Ishikawa (cell line): ENCODE measurements at regions not wholly inside any gene's neighbourhood (a gene's known extent, or its start where the extent isn't known, plus 50 kb on each side); places are given as distances from the start of the nearest gene placed in this dataset.

Experiments
- CEBPB ChIP-seq: IDR thresholded peaks from 2 replicates; pipeline ENCODE4 v1.6.1; 2012
- CREB1 ChIP-seq: IDR thresholded peaks from 2 replicates; pipeline ENCODE4 v1.6.1; 2012; ENCODE audit warnings: low read depth
- EGR1 ChIP-seq: IDR thresholded peaks from 2 replicates; pipeline ENCODE4 v1.6.1; 2012
- EP300 ChIP-seq: IDR thresholded peaks from 2 replicates; pipeline ENCODE4 v1.6.1; 2012; ENCODE audit warnings: borderline replicate concordance
- FOXM1 ChIP-seq: IDR thresholded peaks from 2 replicates; pipeline ENCODE4 v1.6.1; 2012; ENCODE audit warnings: low read depth, borderline replicate concordance
- MAX ChIP-seq: IDR thresholded peaks from 2 replicates; pipeline ENCODE4 v1.6.1; 2012
- NFIC ChIP-seq: IDR thresholded peaks from 2 replicates; pipeline ENCODE4 v1.6.1; 2012
- RAD21 ChIP-seq: IDR thresholded peaks from 2 replicates; pipeline ENCODE4 v1.6.1; 2012; ENCODE audit warnings: low read depth
- REST ChIP-seq: IDR thresholded peaks from 2 replicates; pipeline ENCODE4 v1.6.1; 2012; ENCODE audit warnings: low read depth, mild to moderate bottlenecking
- TAF1 ChIP-seq: IDR thresholded peaks from 2 replicates; pipeline ENCODE4 v1.6.1; 2012; ENCODE audit warnings: low read depth, mild to moderate bottlenecking
- TCF12 ChIP-seq: IDR thresholded peaks from 2 replicates; pipeline ENCODE4 v1.6.1; 2012; ENCODE audit warnings: low read depth
- TEAD4 ChIP-seq: IDR thresholded peaks from 2 replicates; pipeline ENCODE4 v1.6.1; 2012
- YY1 ChIP-seq: IDR thresholded peaks from 2 replicates; pipeline ENCODE4 v1.6.1; 2012; ENCODE audit warnings: low read depth
- ZBTB7A ChIP-seq: IDR thresholded peaks from 2 replicates; pipeline ENCODE4 v1.6.1; 2012; ENCODE audit warnings: low read depth
- TF ChIP-seq, protein P1 (sequence below): IDR thresholded peaks from 2 replicates; pipeline ENCODE4 v1.6.1; 2012

- TF ChIP-seq TCF12: no peak
- TF ChIP-seq CREB1: no peak
- no peak for TF ChIP-seq EP300
- TF ChIP-seq RAD21: no peak
- no peak for TF ChIP-seq CEBPB
- no peak for TF ChIP-seq FOXM1
- TF ChIP-seq REST: no peak
- no peak for TF ChIP-seq NFIC
- no peak for TF ChIP-seq EGR1
- TF ChIP-seq TEAD4: no peak
- no peak for TF ChIP-seq MAX
- no peak for TF ChIP-seq ZBTB7A
- no peak for TF ChIP-seq YY1
- TF ChIP-seq TAF1: no peak
Observed at GRCh38 chr2:185942855-185943254, 204.3 kb downstream of the FSIP2 start.

DNA sequence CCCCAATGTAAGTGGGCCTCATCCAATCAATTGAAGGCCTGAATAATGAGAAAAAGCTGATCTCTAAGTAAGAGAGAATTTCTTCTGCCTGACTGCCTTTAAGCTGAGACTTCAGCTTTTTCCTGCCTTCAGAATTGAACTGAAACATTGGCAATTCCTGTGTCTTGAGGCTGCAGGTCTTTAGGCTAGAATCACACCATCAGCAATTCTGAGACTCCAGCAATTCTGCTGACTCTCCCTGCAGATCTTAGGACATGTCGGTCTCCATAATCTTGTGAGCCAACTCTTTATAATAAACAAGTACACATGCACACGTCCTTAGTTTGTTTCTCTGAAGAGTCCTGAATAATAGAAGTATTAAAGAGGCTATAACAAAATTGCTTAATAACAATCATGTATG, 209.1 kb downstream of the FSIP2 start:
- TF ChIP-seq FOXM1: no peak
- no peak for TF ChIP-seq TEAD4
- TF ChIP-seq RAD21: no peak
- TF ChIP-seq NFIC: no peak

DNA sequence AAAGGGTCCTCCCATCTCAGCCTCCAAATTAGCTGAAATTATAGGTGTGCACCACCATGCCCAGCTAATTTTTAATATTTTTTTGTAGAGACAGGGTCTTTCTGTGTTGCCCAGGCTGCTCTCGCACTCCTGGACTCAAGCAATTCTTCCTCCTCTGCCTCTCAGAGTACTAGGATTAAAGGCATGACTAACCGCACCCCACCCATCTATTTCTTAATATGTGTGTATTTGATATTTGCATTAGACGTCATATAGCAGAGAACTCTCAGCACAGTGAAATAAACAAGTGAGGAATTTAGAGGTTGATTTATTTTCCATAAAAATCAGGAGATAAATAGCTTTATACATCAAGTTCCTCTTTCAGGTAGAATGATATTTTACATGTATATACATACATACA, 213.5 kb downstream of the FSIP2 start:
- TF ChIP-seq CREB1: no peak

DNA sequence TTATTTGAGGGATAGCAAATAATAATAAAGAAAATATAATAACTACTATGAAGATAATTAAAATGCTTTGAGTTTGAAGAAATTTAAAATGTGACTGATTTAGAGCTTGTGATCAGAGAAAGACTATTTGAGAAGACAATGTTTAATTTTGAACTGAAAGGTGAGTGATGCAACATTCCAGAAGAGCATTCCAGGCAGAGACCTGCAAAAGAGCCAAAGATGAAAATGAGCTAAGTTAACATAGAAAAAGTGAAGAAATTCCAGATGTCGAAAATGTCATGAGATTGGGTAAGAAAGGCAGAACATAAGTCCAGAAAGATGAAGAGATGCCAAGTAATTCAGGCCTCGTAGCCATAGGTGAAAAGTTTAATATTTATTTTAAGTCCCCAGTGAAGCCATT, 215.8 kb downstream of the FSIP2 start:
- TF ChIP-seq ZBTB7A (no peak), TAF1 (no peak), EP300 (no peak), NFIC (no peak), EGR1 (no peak), CEBPB (no peak), YY1 (no peak), REST (no peak), MAX (no peak), FOXM1 (no peak), RAD21 (no peak), CREB1 (no peak), TCF12 (no peak)
- TF ChIP-seq, protein P1, sequence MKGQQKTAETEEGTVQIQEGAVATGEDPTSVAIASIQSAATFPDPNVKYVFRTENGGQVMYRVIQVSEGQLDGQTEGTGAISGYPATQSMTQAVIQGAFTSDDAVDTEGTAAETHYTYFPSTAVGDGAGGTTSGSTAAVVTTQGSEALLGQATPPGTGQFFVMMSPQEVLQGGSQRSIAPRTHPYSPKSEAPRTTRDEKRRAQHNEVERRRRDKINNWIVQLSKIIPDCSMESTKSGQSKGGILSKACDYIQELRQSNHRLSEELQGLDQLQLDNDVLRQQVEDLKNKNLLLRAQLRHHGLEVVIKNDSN: no peak

GRCh38 chr2:185955050-185955449, 216.4 kb downstream of the FSIP2 start:
- TF ChIP-seq RAD21 (no peak), TCF12 (no peak), EP300 (no peak), NFIC (no peak), FOXM1 (no peak), MAX (no peak), YY1 (no peak), EGR1 (no peak), CREB1 (no peak), REST (no peak), CEBPB (no peak), TAF1 (no peak), ZBTB7A (no peak), TEAD4 (no peak)
- TF ChIP-seq, protein P1: no peak
